ENCODE measurements at regions not wholly inside any gene's neighbourhood (a gene's known extent, or its start where the extent isn't known, plus 50 kb on each side); places are given as distances from the start of the nearest gene placed in this dataset.

- H3K27me3 ChIP-seq: no peaks in the 10 kb centered on the region
- no peak for TF ChIP-seq POLR2A (IDR thresholded peaks at IDR 0.05)
- no peak for TF ChIP-seq CTCF (IDR thresholded peaks at IDR 0.05)
- no peaks in the 10 kb centered on the region for H3K4me1 ChIP-seq
- H3K9me3 ChIP-seq: no peaks in the 10 kb centered on the region
- no peak overlapping the region for H3K4me3 ChIP-seq
- DNase-seq: no peak
- H3K36me3 ChIP-seq: no peaks in the 10 kb centered on the region
- H3K27ac ChIP-seq: no peak overlapping the region
Measured at GRCh38 chr5:121009058-121009457, 545.0 kb downstream of the PRR16 start.

GRCh38 chr5:121018004-121018403 is 553.9 kb downstream of the PRR16 start:
- Histone ChIP-seq H3K27ac (no peak overlapping the region), H3K4me3 (no peak overlapping the region), H3K9me3 (no peaks in the 10 kb centered on the region), H3K36me3 (no peaks in the 10 kb centered on the region), H3K4me1 (no peaks in the 10 kb centered on the region), H3K27me3 (no peaks in the 10 kb centered on the region)
- no peak for DNase-seq
- TF ChIP-seq CTCF (IDR thresholded peaks at IDR 0.05): no peak
- no peak for TF ChIP-seq POLR2A (IDR thresholded peaks at IDR 0.05)

GRCh38 chr5:121019106-121019505 is 555.0 kb downstream of the PRR16 start:
- Histone ChIP-seq H3K27ac (no peak overlapping the region), H3K36me3 (no peaks in the 10 kb centered on the region), H3K27me3 (no peaks in the 10 kb centered on the region), H3K9me3 (no peaks in the 10 kb centered on the region), H3K4me1 (no peaks in the 10 kb centered on the region), H3K4me3 (no peak overlapping the region)
- DNase-seq: no peak
- TF ChIP-seq POLR2A (IDR thresholded peaks at IDR 0.05): no peak
- no peak for TF ChIP-seq CTCF (IDR thresholded peaks at IDR 0.05)

GRCh38 chr5:121019734-121020133 is 555.6 kb downstream of the PRR16 start:
- no peaks in the 10 kb centered on the region for H3K27me3 ChIP-seq
- TF ChIP-seq CTCF (IDR thresholded peaks at IDR 0.05) (no peak), POLR2A (IDR thresholded peaks at IDR 0.05) (no peak)
- no peak overlapping the region for H3K27ac ChIP-seq
- DNase-seq: no peak
- no peaks in the 10 kb centered on the region for H3K36me3 ChIP-seq
- no peaks in the 10 kb centered on the region for H3K9me3 ChIP-seq
- H3K4me3 ChIP-seq: no peak overlapping the region
- H3K4me1 ChIP-seq: no peaks in the 10 kb centered on the region

GRCh38 chr5:121021681-121022080 is 557.6 kb downstream of the PRR16 start:
- DNase-seq: no peak
- Histone ChIP-seq H3K9me3 (no peaks in the 10 kb centered on the region), H3K36me3 (no peaks in the 10 kb centered on the region), H3K4me1 (no peaks in the 10 kb centered on the region), H3K27ac (no peak overlapping the region), H3K4me3 (no peak overlapping the region), H3K27me3 (no peaks in the 10 kb centered on the region)
- no peak for TF ChIP-seq CTCF (IDR thresholded peaks at IDR 0.05)
- no peak for TF ChIP-seq POLR2A (IDR thresholded peaks at IDR 0.05)

All from Peyer's patch (tissue), 4 donors.